Testis (tissue), 2 donors: ENCODE measurements at regions not wholly inside any gene's neighbourhood (a gene's known extent, or its start where the extent isn't known, plus 50 kb on each side); places are given as distances from the start of the nearest gene placed in this dataset.

Source experiments
- POLR2A ChIP-seq: fragments of 450-650 bp; IDR thresholded peaks from one replicate; pipeline ENCODE4 v1.6.1; 2017; ENCODE audit warnings: antibody characterized with exemption, mild to moderate bottlenecking, moderate library complexity
- TF ChIP-seq, protein P1 (sequence below), 3 experiments: fragments of 450-650 bp in 2 of 3; fragments of 200-600 bp in 1 of 3; sonication (generic) in 1 of 3; IDR thresholded peaks; one replicate each; pipeline ENCODE4 v1.5.1; 2016 to 2019; ENCODE audit warnings: antibody characterized with exemption in 3 of 3, mild to moderate bottlenecking in 2 of 3, moderate library complexity in 1 of 3

GRCh38 chr10:8596929-8597472 lies 542.5 kb downstream of the GATA3 start:
- TF ChIP-seq, protein P1, sequence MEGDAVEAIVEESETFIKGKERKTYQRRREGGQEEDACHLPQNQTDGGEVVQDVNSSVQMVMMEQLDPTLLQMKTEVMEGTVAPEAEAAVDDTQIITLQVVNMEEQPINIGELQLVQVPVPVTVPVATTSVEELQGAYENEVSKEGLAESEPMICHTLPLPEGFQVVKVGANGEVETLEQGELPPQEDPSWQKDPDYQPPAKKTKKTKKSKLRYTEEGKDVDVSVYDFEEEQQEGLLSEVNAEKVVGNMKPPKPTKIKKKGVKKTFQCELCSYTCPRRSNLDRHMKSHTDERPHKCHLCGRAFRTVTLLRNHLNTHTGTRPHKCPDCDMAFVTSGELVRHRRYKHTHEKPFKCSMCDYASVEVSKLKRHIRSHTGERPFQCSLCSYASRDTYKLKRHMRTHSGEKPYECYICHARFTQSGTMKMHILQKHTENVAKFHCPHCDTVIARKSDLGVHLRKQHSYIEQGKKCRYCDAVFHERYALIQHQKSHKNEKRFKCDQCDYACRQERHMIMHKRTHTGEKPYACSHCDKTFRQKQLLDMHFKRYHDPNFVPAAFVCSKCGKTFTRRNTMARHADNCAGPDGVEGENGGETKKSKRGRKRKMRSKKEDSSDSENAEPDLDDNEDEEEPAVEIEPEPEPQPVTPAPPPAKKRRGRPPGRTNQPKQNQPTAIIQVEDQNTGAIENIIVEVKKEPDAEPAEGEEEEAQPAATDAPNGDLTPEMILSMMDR (IDR thresholded peaks at IDR 0.05) = no peak
- no peak for TF ChIP-seq POLR2A
